ENCODE measurements at regions not wholly inside any gene's neighbourhood (a gene's known extent, or its start where the extent isn't known, plus 50 kb on each side); places are given as distances from the start of the nearest gene placed in this dataset.

DNA sequence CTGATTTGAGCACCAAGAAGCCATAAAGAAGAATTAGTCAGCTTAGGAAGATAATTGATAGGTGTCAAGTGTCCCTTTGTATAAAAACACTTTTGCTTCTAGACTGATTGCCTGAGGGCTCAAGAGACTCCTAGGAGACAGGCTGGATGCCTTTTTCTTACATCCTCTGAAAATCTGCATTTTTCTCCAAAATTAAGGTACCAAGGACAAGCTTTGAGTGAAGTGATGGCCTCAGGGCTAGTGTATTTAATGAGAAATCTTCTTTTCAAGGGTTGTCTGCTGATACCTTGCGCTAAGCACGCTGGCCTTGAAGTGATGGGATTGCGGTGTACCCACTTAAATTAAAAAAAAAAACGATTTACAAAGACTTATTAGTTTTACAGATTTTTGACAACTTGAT is 304.0 kb downstream of the TLR4 start:
- intact Hi-C loops (cut with DNase I), result no loop called here
- DNase-seq, result no peak

DNA sequence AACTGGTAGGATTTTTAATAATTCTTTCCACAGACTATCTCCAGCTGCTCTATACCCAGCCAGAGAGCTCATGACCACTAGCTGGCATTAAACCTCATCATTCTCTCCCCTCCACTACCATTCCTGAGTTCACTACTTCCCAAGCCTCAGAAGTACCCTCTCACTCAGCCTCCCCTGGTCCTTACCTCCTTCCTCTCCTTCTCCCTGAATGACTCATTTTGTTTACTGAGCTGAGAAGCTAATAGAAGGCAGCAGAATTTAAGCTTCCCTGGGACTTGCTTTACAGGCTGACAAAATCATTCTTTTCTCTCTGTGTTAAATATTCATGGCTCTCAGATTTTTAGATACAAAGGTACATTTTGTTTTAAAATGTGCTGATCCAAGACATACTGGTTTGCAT is 305.4 kb downstream of the TLR4 start:
- intact Hi-C loops (cut with DNase I), result no loop called here
- peak in 1 of 42 donors; percentile 6 for DNase-seq

DNA sequence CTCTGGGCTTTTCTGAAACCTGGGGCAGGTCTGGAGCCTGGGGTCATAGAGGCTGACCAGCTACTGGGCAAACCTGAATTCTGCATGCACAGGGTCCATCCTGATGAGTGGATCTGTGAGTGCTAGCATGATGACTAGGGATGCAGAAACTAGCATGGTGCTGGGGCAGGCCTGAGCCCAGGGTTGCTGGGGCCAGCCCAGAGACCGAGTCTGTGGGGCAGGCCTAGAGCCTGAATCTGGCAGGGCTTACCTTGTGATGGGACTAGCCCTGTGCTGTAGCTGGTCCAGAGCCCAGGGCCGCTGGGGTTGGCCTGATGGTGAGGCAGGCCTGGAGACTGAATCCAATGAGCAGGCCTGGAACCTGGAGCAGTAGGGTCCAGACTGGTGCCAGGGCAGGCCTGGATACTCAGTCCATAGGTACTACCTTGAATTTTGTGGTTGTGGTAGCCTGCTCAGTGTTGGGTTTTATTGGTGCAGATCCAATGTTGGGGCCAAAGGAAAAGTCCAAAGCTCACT is 313.5 kb downstream of the TLR4 start:
- intact Hi-C loops (cut with DNase I), result no loop called here
- DNase-seq, result no peak

- intact Hi-C loops (cut with DNase I), result no loop called here
- no peak for DNase-seq
These were observed 319.4 kb downstream of the TLR4 start for GRCh38 chr9:118023644-118024043.

DNA sequence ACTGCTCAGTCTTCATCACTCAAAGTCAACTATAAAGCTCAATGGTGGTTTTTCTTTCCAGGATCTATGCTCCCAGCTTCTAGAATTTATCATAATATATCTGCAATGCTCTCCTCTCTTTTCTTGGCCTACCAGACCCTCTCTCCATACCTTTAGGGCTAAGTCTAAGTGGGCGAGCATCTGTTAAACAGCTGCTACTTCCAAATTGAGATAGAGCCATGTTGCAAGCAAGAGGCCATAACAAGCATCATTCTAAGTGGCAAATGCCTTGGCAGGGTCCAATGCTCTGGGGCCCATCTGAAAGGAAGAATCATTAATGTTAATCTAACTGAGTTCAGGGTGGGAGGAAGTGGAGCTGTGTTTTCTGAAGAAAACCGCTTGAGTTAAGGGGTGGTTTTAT is 324.0 kb downstream of the TLR4 start:
- no peak for DNase-seq
- intact Hi-C loops (cut with DNase I), result no loop called here

DNA sequence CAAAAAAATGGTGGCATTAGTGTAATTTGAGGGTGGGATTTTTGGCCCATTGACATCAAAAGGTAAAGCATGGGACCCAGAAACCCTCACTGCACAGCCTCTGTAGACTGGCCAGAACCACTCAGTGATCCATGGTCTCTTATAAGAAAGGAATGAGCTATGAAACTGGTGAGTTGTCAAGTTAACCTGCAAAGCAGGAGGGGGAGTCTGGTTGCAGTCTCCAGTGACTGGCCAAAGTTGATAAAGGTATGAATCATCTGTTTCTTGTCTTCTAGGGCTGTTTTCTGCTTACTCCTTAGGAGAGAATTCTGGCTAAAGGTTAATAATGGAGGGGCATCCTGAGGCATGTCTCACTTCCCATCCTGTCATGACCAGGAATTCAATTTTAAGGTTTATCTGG is 325.2 kb downstream of the TLR4 start:
- intact Hi-C loops (cut with DNase I), result no loop called here
- no peak for DNase-seq

DNA sequence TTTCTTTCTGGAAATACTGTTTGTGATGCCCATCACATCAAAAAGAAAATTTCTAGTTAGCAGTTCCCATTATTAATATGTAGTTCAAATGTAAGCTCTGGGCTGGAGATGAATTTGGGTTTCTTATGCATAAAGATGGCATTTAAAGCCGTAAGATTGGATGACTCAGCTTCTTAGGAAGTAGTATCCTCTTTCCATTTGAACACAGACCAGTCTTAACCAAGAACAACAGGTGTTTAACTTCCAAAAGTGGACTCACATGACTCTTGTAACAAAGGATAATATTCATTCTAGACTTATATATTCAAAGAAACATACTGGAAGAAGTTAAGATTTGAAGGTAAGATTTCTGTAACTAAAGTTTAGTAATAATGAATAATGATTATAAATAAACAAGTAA is 330.5 kb downstream of the TLR4 start:
- intact Hi-C loops (cut with DNase I), result no loop called here
- DNase-seq, result no peak

DNA sequence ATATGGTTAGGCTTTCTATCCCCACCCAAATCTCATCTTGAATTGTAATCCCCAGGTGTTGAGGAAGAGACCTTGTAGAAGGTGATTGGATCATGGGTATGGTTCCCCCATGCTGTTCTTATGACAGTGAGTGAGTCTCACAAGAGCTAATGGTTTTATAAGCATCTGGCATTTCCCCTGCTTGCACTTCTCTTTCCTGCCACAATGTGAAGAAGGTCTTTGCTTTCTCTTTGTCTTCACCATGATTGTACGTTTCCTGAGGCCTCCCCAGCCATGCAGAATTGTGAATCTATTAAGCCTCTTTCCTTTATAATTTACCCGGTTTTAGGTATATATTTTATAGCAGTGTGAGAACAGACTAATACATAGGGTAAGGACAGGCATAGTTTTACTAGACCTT is 334.5 kb downstream of the TLR4 start:
- intact Hi-C loops (cut with DNase I), result no loop called here
- no peak for DNase-seq

GRCh38 chr9:118058227-118058626 is 354.0 kb downstream of the TLR4 start:
- DNase-seq, result no peak
- intact Hi-C loops (cut with DNase I), result no loop called here

DNA sequence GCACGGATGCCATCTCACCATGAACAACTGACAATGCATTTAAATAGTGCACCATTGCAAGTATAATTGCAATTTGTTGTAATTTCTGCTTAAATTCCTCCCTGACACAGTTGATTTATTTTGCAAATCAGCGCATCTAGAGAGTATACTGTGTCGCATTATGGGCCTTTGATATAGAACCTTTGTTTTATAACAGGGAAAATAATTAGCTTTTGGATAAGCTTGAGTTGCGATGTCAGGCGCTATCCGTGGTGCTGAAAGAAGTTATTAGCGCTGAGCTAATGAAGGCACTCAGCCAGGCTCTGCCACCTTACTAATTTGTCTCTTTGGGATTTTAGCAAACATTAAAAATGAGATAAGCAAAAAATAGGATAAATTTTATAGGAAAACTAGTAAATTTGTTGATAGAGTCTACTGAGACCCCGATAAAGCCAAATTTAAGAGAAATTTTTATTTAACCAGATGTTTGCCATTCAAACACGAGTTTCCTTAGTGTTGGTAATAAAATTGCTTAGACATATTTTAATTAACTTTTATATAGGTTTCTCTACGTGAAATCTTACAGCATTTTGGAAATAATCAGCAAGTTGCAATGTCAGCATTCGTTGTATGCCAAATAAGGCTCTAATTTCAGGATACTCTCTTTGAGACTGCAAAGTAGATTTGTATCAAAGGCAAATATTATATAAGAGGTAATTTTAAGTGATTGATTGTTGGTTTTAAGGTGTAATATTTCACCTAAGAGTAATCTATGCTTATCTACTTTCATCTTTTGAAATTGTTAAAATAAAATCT is 355.5 kb downstream of the TLR4 start:
- intact Hi-C loops (cut with DNase I), result no loop called here
- peak in 32 of 42 donors; percentile 4 to 74 (median 30) for DNase-seq

DNA sequence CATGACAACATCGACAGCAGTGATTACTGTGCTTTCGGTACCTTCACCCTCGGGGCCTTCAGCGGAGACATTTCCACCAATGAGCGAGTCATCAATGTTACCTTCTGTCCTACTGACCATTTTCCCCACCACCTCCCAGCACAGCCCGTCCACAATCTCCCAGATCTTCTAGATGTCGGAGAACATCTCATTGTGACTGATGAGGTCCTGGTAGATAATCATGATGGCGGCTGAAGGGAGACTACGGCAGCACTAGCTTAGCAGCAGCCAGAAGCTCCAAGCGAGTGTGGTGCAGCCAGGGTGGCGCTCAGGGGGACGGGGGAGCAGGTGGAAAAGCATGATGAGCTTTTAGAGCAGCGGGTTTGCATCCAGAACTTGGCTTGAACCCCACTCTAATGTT is 379.0 kb downstream of the TLR4 start:
- no peak for DNase-seq

DNA sequence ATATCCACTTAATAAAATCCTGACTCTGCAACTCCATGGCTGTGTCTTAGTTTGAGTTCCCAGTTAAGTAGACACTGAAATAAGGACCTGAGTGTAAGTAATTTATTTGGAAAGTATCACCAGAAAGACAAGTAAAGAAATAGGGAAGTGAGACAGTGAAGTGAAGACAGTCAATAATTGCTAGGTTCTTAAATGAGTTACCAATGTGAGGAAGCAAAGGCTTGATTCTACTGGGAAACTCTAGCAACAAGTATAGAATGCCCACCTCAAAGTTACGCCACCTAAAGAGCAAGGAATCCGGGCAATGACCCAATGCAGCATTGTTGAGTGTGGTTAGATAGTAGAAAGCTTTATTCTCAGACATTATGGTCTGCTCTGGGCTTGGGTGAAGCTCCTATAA is 383.9 kb downstream of the TLR4 start:
- intact Hi-C loops (cut with DNase I), result no loop called here
- DNase-seq, result no peak

More for the DNA sequence above, 379.0 kb downstream of the TLR4 start:
- intact Hi-C loops (cut with DNase I), result no loop called here

GRCh38 chr9:118091226-118091625 is 387.0 kb downstream of the TLR4 start:
- DNase-seq, result peak in 1 of 42 donors; percentile 17
- intact Hi-C loops (cut with DNase I), result no loop called here

DNA sequence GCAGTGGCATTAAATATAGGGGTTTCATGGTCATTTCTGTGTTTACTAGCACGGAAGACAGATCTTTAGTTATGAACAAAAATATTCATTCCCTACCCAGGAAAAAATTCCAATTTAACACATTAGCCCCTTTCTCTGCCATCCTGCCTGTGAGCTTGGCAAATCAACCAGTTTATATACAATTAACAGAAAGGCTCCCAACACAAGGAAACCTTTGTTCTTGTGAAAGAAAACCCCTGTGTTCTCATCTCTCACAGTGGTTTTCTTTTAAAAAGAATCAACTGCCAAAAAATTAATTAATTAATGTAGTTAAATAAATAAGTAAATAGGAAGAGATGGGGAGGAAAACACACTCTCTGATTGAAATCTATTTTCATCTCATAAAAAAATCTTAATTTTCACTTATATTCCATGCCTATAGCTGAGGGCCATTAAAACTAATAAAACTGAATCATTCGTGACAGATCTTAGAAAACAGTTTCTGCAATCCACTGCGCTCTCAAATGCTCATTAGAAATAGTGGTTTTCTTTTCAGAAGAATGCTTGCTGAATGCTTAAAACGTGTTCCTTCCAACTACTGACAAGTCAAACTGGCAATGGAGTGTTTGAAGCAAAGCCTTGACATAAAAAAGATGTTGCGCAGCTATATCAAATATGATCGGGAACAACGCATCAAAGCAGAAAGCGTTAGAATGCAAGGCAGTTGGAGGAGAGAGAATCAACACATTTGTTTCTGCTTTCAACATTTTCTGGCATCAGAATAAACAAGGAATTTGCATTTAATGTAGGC is 387.7 kb downstream of the TLR4 start:
- DNase-seq, result peak in 12 of 42 donors; percentile 5 to 68 (median 36)
- intact Hi-C loops (cut with DNase I), result no loop called here

DNA sequence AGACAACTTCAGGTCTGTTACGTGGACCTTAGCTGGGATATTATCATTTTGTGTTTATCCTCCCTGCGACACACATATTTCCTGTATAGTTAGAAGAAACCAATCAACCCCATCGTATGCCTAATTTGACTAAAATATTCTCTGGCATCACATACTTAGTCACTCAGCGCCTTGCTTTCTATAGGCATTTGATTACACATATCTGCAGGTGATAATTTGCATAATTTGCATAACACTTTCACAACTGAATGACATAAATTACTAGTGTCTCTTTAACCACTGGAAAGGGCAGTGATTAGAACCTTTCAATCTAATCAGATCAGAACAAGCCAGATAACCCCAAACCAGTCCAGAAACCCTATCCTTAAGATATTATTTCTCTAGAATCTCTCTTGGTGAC is 390.2 kb downstream of the TLR4 start:
- intact Hi-C loops (cut with DNase I), result no loop called here
- no peak for DNase-seq

DNA sequence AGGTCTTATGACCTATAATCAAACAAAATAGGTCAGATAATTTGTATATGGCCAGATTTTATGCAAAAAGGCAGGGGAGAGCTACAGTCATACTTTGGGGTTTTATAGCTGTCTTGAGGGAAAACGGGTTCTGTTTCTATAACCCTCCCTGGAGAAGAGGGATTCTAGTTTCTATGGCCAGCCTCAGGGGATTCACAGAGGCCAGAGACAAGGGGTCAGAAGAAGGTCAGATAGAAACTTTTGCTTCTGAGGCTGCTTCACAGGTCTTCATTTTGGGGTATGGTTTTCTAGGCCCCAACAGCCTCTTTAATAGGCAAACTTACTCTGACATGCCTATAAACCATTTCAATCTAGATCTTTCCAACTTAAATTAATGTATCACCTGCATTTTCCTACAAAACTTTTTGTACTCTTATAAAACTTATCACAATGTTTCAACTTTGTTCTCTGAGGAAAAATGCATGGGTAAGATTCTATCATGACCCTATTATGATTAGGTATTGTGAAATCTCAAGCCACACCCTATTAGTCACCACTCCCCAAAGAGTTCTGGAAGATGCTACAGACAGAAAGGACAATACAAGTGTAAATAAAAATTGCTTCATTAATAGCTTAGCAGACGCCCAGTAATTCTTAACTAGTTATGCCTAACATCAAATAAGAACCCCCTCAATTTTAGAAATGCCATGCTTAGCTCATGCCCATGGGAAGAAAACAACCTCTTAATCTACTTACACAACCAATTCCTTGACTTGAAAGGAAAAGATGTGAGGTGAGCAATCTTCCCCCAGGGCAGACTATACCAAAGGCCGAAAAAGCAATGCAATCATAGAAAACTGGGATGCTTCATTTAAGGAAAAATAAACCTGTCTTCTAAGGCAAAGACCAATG is 396.6 kb downstream of the TLR4 start:
- DNase-seq, result no peak
- intact Hi-C loops (cut with DNase I), result no loop called here

DNA sequence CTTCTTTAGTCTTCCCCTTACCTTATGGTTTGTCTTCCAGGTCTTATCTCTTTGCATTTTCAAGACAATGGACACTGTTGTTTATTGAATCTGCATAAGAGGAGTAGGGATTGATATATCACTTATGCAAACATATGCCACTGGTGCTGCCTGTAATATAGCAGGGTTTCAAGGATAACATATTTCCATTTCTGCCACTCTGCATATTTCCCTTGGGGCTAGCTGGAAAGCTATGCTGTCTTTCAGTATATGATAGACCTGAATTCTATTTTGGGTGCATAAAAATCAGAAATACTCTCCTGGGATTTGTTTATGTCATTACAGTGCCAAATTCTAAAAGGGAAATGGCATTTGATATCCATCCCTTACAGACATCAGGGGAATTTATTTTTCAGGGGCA is 400.2 kb downstream of the TLR4 start:
- intact Hi-C loops (cut with DNase I), result no loop called here
- DNase-seq, result no peak

- intact Hi-C loops (cut with DNase I), result no loop called here
- no peak for DNase-seq
These were observed 404.8 kb downstream of the TLR4 start for GRCh38 chr9:118108971-118109370.

DNA sequence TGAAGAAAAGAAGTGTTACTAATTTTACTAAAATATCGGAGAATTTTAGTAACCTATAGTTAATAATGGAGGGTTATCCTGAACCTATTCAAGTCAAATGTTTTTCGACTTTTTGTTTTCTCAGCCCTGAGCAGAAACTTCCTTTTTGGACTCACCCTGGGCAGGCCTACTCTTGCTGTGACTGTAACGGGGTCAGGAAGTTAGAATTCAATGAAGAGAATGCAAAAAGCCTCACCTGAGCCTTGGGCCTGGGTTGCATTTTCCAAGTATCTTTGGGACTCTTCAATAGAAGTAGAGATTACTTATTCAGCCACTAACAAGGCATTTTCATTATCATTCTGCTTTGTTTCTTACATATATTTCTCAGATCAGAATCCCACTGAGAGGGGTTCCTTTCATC is 405.3 kb downstream of the TLR4 start:
- intact Hi-C loops (cut with DNase I), result no loop called here
- DNase-seq, result no peak

- DNase-seq, result no peak
- intact Hi-C loops (cut with DNase I), result no loop called here
These were observed 417.2 kb downstream of the TLR4 start for GRCh38 chr9:118121361-118121760.

All from head of caudate nucleus (tissue), 42 donors.